ENCODE measurements at regions not wholly inside any gene's neighbourhood (a gene's known extent, or its start where the extent isn't known, plus 50 kb on each side); places are given as distances from the start of the nearest gene placed in this dataset.
A peak's percentile ranks its signal among the peaks of the same experiment; 100 is the strongest.
"Not testable (repeated sequence)": the region's sequence is repeated elsewhere in the genome, so short reads cannot be mapped to it uniquely, and the experiment has no call there.

DNA sequence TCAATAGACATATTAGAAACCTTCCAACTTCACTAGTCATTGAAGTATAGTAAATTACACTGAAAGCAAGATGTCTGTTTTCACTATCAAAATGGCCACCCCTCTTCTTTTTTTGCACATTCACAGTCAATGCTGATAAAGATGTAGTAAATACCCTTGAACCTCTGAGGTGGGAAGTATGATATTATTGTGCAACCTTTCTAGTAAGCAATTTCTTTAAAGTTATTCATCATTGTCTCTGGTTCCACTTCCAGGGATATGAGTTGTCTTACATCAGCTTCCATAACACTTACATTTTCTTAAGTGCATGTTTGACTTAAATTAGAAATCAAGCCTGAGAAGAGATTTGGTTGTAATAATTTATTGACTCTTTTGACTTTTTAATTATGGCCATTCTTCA lies 453.9 kb upstream of the MGAT4C start:
- Mint-ChIP-seq H3K36me3 (ENCODE audit: insufficient read depth, unreplicated experiment) (no peaks in the 10 kb centered on the region), H3K4me1 (ENCODE audit: insufficient read depth, unreplicated experiment) (peaks cover 15% of the 10 kb centered on the region), H3K9me3 (ENCODE audit: unreplicated experiment) (peaks cover 25% of the 10 kb centered on the region), H3K27ac (ENCODE audit: low read depth, unreplicated experiment) (peak overlapping the region; percentile 98), H3K4me3 (ENCODE audit: unreplicated experiment) (no peak overlapping the region), H3K27me3 (ENCODE audit: insufficient read depth, unreplicated experiment) (no peaks in the 10 kb centered on the region)
- no peak for DNase-seq (ENCODE audit: unreplicated experiment)
- ChIA-PET POLR2A (no interaction called here), CTCF (no interaction called here)
- intact Hi-C loops (cut with micrococcal nuclease): loop anchor here (10.0 kb wide), 1 partner anchor 1135 kb away; no protein-coding TSS in a partner anchor
- TF ChIP-seq, protein P1, sequence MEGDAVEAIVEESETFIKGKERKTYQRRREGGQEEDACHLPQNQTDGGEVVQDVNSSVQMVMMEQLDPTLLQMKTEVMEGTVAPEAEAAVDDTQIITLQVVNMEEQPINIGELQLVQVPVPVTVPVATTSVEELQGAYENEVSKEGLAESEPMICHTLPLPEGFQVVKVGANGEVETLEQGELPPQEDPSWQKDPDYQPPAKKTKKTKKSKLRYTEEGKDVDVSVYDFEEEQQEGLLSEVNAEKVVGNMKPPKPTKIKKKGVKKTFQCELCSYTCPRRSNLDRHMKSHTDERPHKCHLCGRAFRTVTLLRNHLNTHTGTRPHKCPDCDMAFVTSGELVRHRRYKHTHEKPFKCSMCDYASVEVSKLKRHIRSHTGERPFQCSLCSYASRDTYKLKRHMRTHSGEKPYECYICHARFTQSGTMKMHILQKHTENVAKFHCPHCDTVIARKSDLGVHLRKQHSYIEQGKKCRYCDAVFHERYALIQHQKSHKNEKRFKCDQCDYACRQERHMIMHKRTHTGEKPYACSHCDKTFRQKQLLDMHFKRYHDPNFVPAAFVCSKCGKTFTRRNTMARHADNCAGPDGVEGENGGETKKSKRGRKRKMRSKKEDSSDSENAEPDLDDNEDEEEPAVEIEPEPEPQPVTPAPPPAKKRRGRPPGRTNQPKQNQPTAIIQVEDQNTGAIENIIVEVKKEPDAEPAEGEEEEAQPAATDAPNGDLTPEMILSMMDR (IDR thresholded peaks at IDR 0.05; ENCODE audit: unreplicated experiment): no peak
- BruUV-seq (replicated peaks): no TSS peak

DNA sequence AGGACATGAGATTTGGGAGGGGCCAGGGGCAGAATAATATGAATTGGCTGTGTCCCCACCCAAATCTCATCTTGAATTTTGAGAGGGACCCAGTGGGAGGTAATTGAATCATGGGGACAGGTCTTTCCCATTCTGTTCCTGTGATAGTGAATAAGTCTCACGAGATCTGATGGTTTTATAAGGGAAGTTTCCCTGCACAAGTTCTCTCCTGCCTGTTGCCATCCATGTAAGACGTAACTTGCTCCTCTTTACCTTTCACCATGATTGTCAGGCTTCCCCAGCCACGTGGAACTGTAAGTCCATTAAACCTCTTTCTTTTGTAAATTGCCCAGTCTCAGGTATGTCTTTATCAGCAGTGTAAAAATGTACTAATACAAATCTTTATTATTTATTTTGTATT lies 452.8 kb upstream of the MGAT4C start:
- H3K36me3 Mint-ChIP-seq (ENCODE audit: insufficient read depth, unreplicated experiment); intact Hi-C loops (cut with micrococcal nuclease); DNase-seq (ENCODE audit: unreplicated experiment); H3K27me3 Mint-ChIP-seq (ENCODE audit: insufficient read depth, unreplicated experiment); CTCF ChIA-PET; BruUV-seq (replicated peaks); POLR2A ChIA-PET; H3K4me3 Mint-ChIP-seq (ENCODE audit: unreplicated experiment); H3K27ac Mint-ChIP-seq (ENCODE audit: low read depth, unreplicated experiment): not testable (repeated sequence)
- Mint-ChIP-seq H3K4me1 (ENCODE audit: insufficient read depth, unreplicated experiment) (peaks cover 11% of the 10 kb centered on the region), H3K9me3 (ENCODE audit: unreplicated experiment) (peaks cover 18% of the 10 kb centered on the region)

DNA sequence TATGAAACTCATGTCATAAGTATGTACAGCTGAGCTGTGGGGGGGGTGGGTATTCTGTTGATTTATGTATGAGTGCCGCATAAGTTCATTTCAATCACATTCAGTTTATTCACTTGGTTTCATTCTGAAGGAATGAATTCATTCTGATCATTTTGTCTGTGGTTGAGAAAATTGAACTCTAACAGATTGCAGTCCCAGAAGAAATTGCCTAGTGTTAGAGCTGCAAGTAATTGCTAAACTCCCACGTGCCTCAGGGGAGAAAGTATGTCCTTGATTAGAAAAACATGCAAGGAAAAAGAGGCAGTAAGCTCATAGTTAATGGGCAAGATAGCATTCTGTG lies 442.4 kb upstream of the MGAT4C start:
- Mint-ChIP-seq H3K27me3 (ENCODE audit: insufficient read depth, unreplicated experiment) (no peaks in the 10 kb centered on the region), H3K9me3 (ENCODE audit: unreplicated experiment) (no peaks in the 10 kb centered on the region), H3K27ac (ENCODE audit: low read depth, unreplicated experiment) (no peak overlapping the region), H3K36me3 (ENCODE audit: insufficient read depth, unreplicated experiment) (no peaks in the 10 kb centered on the region), H3K4me1 (ENCODE audit: insufficient read depth, unreplicated experiment) (no peaks in the 10 kb centered on the region), H3K4me3 (ENCODE audit: unreplicated experiment) (no peak overlapping the region)
- TF ChIP-seq, protein P1 (IDR thresholded peaks at IDR 0.05; ENCODE audit: unreplicated experiment): no peak
- CTCF ChIA-PET: no interaction called here
- BruUV-seq (replicated peaks): no TSS peak
- intact Hi-C loops (cut with micrococcal nuclease): no loop called here
- POLR2A ChIA-PET: no interaction called here
- no peak for DNase-seq (ENCODE audit: unreplicated experiment)

DNA sequence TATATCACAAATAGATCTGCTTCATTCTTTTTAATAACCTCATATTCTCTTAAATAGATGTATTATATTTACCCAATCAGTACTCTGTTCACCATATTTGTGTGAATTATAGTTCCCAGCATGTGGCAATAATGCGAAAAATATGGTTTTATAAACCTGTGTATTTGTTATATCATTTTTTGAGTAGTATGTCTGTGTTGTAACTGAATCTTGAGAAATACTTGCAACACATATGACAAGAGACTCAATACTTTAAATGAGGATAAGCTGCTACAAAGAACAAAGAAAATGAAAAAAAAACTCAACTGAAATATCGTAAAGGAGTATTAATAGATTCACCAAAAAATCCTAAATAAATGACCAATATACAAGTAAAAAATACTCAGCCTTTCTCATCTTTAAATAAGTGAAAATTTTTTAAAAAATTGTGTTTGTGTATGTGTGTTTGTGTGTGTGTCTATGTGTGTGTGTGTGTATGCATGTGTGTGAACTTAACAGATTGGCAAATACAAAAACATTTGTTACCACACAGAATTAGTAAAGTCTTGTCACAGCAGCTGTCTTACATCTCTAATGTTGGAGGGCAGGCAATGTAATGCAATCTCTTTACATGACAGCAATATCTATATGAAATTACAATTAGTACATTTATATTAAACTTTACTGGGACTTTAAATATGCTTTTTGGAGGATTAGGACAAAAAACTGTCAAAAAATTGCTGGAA lies 441.9 kb upstream of the MGAT4C start:
- TF ChIP-seq, protein P1 (IDR thresholded peaks at IDR 0.05; ENCODE audit: unreplicated experiment): no peak
- POLR2A ChIA-PET: interaction anchor here (0.7 kb wide), 2 partner anchors 29 to 42 kb away, joined by 3 read pairs; no protein-coding TSS in a partner anchor
- no peaks in the 10 kb centered on the region for H3K36me3 Mint-ChIP-seq (ENCODE audit: insufficient read depth, unreplicated experiment)
- no peak overlapping the region for H3K4me3 Mint-ChIP-seq (ENCODE audit: unreplicated experiment)
- no peaks in the 10 kb centered on the region for H3K27me3 Mint-ChIP-seq (ENCODE audit: insufficient read depth, unreplicated experiment)
- BruUV-seq (replicated peaks): no TSS peak
- no peaks in the 10 kb centered on the region for H3K9me3 Mint-ChIP-seq (ENCODE audit: unreplicated experiment)
- no peak for DNase-seq (ENCODE audit: unreplicated experiment)
- intact Hi-C loops (cut with micrococcal nuclease): no loop called here
- H3K4me1 Mint-ChIP-seq (ENCODE audit: insufficient read depth, unreplicated experiment): no peaks in the 10 kb centered on the region
- CTCF ChIA-PET: no interaction called here
- no peak overlapping the region for H3K27ac Mint-ChIP-seq (ENCODE audit: low read depth, unreplicated experiment)
